Activated naive CD4-positive, alpha-beta T cell treated with anti-CD3 and anti-CD28 coated beads, Interleukin-2, amount 10 ng/mL, durations not matched to agents 7 days and 5 days (primary cell): ENCODE measurements at regions not wholly inside any gene's neighbourhood (a gene's known extent, or its start where the extent isn't known, plus 50 kb on each side); places are given as distances from the start of the nearest gene placed in this dataset.
"Not testable (repeated sequence)": the region's sequence is repeated elsewhere in the genome, so short reads cannot be mapped to it uniquely, and the experiment has no call there.

Experiments used
- CTCF ChIA-PET: fragments of 350-600 bp; sonication (Branson Sonifier 250); formaldehyde crosslinking; loops from one replicate; lab custom pipeline; 2021; ENCODE audit warnings: antibody characterized with exemption; lab: Charles Lee
- DNase-seq: peaks from one replicate; pipeline ENCODE4 v3.0.0-alpha.2; 2020
- H3K27ac Mint-ChIP-seq: one replicate; pipeline ENCODE4 v1.8.0; 2021; ENCODE audit warnings: mild to moderate bottlenecking, moderate library complexity, mixed read lengths
- H3K27me3 Mint-ChIP-seq: one replicate; pipeline ENCODE4 v1.8.0; 2021; ENCODE audit warnings: mild to moderate bottlenecking, mixed read lengths
- H3K36me3 Mint-ChIP-seq: one replicate; pipeline ENCODE4 v1.8.0; 2021; ENCODE audit warnings: mixed read lengths
- H3K4me1 Mint-ChIP-seq: one replicate; pipeline ENCODE4 v1.8.0; 2021; ENCODE audit warnings: mixed read lengths
- H3K4me3 Mint-ChIP-seq: one replicate; pipeline ENCODE4 v1.8.0; 2021; ENCODE audit warnings: mild to moderate bottlenecking, moderate library complexity, mixed read lengths
- H3K9me3 Mint-ChIP-seq: one replicate; pipeline ENCODE4 v1.8.0; 2021; ENCODE audit warnings: mixed read lengths

GRCh38 chr3:36656873-36657272 is 107.5 kb downstream of the DCLK3 start:
- Mint-ChIP-seq H3K36me3 (no peaks in the 10 kb centered on the region), H3K9me3 (no peaks in the 10 kb centered on the region), H3K4me1 (no peaks in the 10 kb centered on the region), H3K4me3 (no peak overlapping the region), H3K27me3 (no peaks in the 10 kb centered on the region), H3K27ac (no peak overlapping the region)
- CTCF ChIA-PET, result no interaction called here
- no peak for DNase-seq

DNA sequence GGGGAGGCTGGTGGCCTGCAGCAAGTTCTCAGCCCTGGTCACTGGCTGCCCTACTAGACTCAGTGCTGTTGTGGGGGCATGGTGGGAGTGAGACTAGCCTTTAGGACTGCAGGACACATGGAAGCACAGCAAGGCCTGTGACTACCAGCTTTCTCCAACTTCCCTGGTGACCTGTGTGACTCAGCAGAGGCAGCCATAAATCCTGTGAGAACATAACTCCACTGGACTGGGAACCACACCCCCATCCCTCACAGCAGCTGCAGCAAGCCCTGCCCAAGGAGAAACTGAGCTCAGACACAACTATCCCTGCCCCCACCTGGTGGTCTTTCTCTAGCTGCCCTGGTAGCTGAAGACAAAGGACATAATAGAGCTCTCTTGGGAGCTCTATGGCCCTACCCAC is 111.3 kb downstream of the DCLK3 start:
- Mint-ChIP-seq H3K4me1 (no peaks in the 10 kb centered on the region), H3K27ac (no peak overlapping the region), H3K9me3 (no peaks in the 10 kb centered on the region), H3K4me3 (no peak overlapping the region), H3K36me3 (no peaks in the 10 kb centered on the region), H3K27me3 (no peaks in the 10 kb centered on the region)
- CTCF ChIA-PET, result no interaction called here
- DNase-seq, result no peak

GRCh38 chr3:36652104-36652503 is 112.2 kb downstream of the DCLK3 start:
- H3K9me3 Mint-ChIP-seq, result no peaks in the 10 kb centered on the region
- no peak overlapping the region for H3K4me3 Mint-ChIP-seq
- DNase-seq, result no peak
- H3K36me3 Mint-ChIP-seq, result no peaks in the 10 kb centered on the region
- H3K27ac Mint-ChIP-seq, result no peak overlapping the region
- H3K27me3 Mint-ChIP-seq, result no peaks in the 10 kb centered on the region
- CTCF ChIA-PET, result interaction anchor here (0.7 kb wide), 1 partner anchor 1203 kb away, joined by 3 read pairs; no protein-coding TSS in a partner anchor
- no peaks in the 10 kb centered on the region for H3K4me1 Mint-ChIP-seq

DNA sequence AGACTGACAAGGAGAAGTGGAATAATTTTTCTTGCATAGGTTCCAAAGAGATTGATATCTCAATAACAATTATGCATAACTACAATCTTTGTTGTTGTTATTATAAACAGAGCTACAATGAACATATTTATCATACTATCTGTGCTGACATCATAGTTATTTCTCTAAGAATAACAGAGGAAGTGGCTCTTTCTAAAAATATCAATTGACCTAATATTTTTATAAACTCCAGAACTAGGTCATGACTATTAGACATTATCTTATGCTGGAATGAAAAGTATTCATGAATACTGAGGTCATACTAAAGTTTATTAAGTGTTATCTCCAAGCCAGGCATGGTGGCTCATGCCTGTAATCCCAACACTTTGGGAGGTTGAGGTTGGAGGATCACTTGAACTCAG is 114.1 kb downstream of the DCLK3 start:
- H3K4me1 Mint-ChIP-seq, result no peaks in the 10 kb centered on the region
- H3K27me3 Mint-ChIP-seq, result no peaks in the 10 kb centered on the region
- H3K27ac Mint-ChIP-seq, result no peak overlapping the region
- no peaks in the 10 kb centered on the region for H3K9me3 Mint-ChIP-seq
- no peak for DNase-seq
- no peak overlapping the region for H3K4me3 Mint-ChIP-seq
- H3K36me3 Mint-ChIP-seq, result no peaks in the 10 kb centered on the region
- CTCF ChIA-PET, result no interaction called here

DNA sequence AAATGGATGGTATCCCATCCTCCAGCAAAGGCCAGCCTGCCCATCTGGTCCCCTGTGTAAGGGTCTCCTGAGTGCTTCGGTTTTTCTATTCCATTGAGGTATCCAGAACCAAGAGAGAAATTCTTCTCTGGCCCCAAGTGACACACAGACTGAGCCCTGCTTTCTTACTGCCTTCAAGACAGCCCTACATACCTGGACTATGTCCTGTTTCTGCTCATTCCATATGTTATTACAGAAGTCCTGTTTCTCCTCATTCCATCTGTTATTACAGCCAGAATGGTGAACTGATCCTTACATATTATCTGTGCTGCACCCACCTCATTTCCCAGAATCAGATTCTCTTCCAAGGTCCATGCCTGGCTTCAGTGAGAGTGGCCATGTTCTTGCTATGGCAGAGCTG is 115.2 kb downstream of the DCLK3 start:
- no peaks in the 10 kb centered on the region for H3K4me1 Mint-ChIP-seq
- no peak overlapping the region for H3K4me3 Mint-ChIP-seq
- H3K27me3 Mint-ChIP-seq, result no peaks in the 10 kb centered on the region
- no peak overlapping the region for H3K27ac Mint-ChIP-seq
- DNase-seq, result no peak
- CTCF ChIA-PET, result no interaction called here
- no peaks in the 10 kb centered on the region for H3K36me3 Mint-ChIP-seq
- no peaks in the 10 kb centered on the region for H3K9me3 Mint-ChIP-seq

DNA sequence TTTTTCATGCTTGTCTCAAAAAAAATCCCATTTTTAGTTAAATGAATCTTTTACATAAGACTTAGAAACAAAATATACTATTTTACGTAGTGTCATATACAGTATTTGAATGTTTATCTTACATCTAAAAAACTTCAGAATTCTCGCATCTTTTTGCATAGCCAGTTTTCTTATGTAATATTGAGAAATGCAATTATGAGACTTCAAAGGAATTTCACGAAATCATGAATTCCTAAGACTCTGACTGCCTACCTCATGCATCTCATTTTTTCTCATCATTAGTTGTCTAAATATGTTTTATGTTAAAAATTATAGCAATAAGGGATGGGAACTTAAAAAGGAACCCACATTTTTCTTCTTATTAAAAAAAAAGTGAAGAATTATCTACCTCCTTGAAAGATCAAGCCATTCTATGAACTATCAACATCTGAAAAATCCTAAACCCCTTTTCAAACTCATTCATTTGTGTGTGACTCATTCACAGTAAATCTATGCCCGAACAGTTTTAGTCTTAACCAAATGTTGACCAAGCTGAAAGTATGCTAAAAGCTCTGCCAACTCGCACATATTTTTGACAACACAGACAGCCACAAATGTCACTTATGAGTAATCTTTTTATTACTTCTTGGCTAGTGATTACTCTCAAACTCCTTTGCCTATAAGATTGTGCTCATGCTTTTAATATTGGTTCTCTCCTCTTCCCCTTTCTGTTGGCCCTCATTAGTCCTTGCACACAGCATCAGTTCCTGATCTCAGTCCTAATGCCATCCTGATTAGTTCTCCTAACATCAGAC is 115.9 kb downstream of the DCLK3 start:
- Mint-ChIP-seq H3K27me3 (no peaks in the 10 kb centered on the region), H3K36me3 (no peaks in the 10 kb centered on the region), H3K4me3 (no peak overlapping the region), H3K9me3 (no peaks in the 10 kb centered on the region), H3K27ac (no peak overlapping the region), H3K4me1 (no peaks in the 10 kb centered on the region)
- CTCF ChIA-PET, result no interaction called here
- no peak for DNase-seq

- Mint-ChIP-seq H3K4me3 (no peak overlapping the region), H3K9me3 (no peaks in the 10 kb centered on the region), H3K27me3 (no peaks in the 10 kb centered on the region), H3K36me3 (no peaks in the 10 kb centered on the region), H3K27ac (no peak overlapping the region), H3K4me1 (no peaks in the 10 kb centered on the region)
- DNase-seq, result no peak
- CTCF ChIA-PET, result no interaction called here
Observed at GRCh38 chr3:36647423-36647853, 116.9 kb downstream of the DCLK3 start.

DNA sequence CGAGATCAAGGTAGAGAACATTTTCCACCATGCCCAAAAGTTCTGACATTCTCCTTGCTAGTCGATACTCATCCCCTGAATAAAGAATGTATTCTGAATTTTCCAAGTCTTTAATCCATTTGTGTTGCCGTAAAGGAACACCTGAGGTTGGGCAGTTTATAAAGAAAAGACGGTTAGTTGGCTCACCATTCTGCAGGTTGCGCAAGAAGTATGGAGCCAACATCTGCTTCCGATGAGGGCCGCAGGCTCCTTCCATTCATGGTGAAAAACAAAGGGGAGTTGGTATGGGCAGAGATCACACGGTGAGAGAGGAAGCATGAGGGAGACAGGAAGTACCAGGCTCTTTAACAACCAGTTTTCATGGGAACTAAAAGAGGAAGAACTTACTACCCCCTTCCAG is 121.2 kb downstream of the DCLK3 start:
- H3K36me3 Mint-ChIP-seq, result no peaks in the 10 kb centered on the region
- no peaks in the 10 kb centered on the region for H3K4me1 Mint-ChIP-seq
- CTCF ChIA-PET, result no interaction called here
- no peak overlapping the region for H3K27ac Mint-ChIP-seq
- no peaks in the 10 kb centered on the region for H3K27me3 Mint-ChIP-seq
- DNase-seq, result no peak
- H3K4me3 Mint-ChIP-seq, result no peak overlapping the region
- no peaks in the 10 kb centered on the region for H3K9me3 Mint-ChIP-seq

- DNase-seq, result no peak
- Mint-ChIP-seq H3K4me1 (no peaks in the 10 kb centered on the region), H3K9me3 (no peaks in the 10 kb centered on the region), H3K27ac (no peak overlapping the region), H3K27me3 (no peaks in the 10 kb centered on the region), H3K4me3 (no peak overlapping the region), H3K36me3 (no peaks in the 10 kb centered on the region)
- CTCF ChIA-PET, result no interaction called here
Observed at GRCh38 chr3:36635731-36636130, 128.6 kb downstream of the DCLK3 start.

DNA sequence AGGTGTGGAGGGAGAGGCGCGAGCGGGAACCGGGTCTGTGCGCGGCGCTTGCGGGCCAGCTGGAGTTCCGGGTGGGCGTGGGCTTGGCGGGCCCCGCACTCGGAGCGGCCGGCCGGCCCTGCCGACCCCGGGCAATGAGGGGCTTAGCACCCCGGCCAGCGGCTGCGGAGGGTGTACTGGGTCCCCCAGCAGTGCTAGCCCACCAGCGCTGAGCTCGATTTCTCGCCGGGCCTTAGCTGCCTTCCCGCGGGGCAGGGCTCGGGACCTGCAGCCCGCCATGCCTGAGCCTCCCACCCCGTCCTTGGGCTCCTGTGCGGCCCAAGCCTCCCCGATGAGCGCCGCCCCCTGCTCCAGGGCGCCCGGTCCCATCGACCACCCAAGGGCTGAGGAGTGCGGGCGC is 130.5 kb downstream of the DCLK3 start:
- H3K4me3 Mint-ChIP-seq, CTCF ChIA-PET, DNase-seq, H3K36me3 Mint-ChIP-seq, H3K27ac Mint-ChIP-seq, H3K27me3 Mint-ChIP-seq, H3K9me3 Mint-ChIP-seq, H3K4me1 Mint-ChIP-seq: not testable (repeated sequence)

DNA sequence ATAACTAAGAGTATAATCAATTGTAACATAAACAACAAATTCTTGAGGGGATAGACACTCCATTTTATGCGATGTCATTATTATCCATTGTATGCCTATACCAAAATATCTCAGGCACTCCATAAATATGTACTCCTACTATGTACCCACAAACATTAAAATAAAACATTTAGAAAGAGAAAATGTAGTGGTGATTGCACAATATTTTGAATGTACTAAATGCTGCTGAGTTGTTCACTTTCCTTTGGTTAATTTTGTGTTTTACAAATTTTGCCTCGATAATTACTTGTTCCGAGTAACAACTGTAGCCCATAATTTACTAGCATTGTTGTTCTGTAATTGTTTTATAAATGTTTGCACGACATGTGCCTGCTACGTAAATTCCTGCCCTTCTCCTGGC is 131.3 kb downstream of the DCLK3 start:
- no peak for DNase-seq
- H3K36me3 Mint-ChIP-seq, result no peaks in the 10 kb centered on the region
- no peaks in the 10 kb centered on the region for H3K27me3 Mint-ChIP-seq
- no peaks in the 10 kb centered on the region for H3K4me1 Mint-ChIP-seq
- H3K27ac Mint-ChIP-seq, result no peak overlapping the region
- no peaks in the 10 kb centered on the region for H3K9me3 Mint-ChIP-seq
- no peak overlapping the region for H3K4me3 Mint-ChIP-seq
- CTCF ChIA-PET, result no interaction called here

DNA sequence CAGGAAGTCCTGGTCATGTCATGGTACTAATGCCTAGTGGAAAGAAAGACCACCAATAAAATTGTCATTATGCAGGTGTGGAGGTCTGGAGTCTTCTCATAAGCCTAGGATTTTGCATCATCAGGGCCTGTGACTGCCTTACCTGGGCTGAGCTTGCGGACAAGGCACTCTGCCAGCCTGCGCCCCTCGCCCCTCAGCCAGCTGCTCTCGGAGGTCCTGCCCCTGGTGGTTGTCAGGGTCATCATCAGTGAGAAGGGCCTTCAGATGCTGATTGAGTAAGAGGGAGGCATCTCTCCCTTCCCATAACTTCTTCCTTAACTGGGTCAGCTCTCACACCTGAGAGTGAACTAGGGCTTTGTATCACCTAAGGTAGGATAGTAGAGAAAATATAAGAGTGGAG is 132.8 kb downstream of the DCLK3 start:
- Mint-ChIP-seq H3K4me3 (no peak overlapping the region), H3K4me1 (no peaks in the 10 kb centered on the region), H3K36me3 (no peaks in the 10 kb centered on the region), H3K9me3 (no peaks in the 10 kb centered on the region), H3K27me3 (no peaks in the 10 kb centered on the region), H3K27ac (no peak overlapping the region)
- no peak for DNase-seq
- CTCF ChIA-PET, result no interaction called here

- no peaks in the 10 kb centered on the region for H3K27me3 Mint-ChIP-seq
- H3K36me3 Mint-ChIP-seq, result no peaks in the 10 kb centered on the region
- CTCF ChIA-PET, result no interaction called here
- no peak for DNase-seq
- no peak overlapping the region for H3K27ac Mint-ChIP-seq
- H3K9me3 Mint-ChIP-seq, result no peaks in the 10 kb centered on the region
- no peaks in the 10 kb centered on the region for H3K4me1 Mint-ChIP-seq
- no peak overlapping the region for H3K4me3 Mint-ChIP-seq
Observed at GRCh38 chr3:36615861-36616260, 148.5 kb downstream of the DCLK3 start.

DNA sequence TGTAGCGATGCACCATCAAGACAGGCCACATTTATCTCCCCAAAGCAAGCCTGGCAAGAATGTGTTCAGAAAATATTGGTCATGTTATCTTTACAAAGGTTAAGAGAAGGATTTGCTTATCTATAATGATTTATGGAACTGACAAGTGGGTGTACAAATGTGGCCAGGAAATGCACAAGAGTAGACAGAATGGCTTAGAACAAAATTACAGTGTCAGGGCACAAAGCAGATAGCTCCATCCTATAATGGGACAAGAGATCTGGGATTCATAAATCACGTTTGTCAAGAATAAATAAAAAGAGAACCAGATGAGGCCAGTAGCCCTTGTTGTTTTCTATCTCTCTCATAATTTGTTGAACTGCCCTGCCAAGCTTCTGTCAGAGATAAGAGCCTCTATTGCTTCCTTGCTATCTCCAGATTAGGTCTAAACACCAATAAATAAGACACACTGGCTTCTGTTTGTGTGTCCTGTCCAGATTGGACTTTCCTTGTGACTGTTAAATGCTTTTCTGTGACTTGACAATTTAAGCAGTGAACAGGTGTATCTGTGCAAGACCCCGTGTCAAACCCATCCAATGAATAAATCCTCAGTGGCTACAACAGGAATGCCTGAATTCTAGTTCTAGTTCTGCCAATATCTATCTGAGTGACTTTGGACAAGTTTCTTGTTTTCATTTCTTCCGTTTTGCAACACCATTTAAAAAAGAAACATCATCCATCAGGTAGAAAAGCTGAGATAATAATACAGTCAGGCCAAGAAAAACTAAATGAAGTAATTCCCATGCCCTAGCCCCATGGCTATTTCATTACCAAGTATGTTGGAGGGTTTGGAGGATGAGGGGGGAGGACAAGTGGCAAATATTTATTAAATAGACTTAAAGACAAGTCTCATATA is 157.2 kb downstream of the DCLK3 start:
- Mint-ChIP-seq H3K36me3 (no peaks in the 10 kb centered on the region), H3K4me1 (no peaks in the 10 kb centered on the region), H3K9me3 (no peaks in the 10 kb centered on the region), H3K27ac (no peak overlapping the region), H3K27me3 (no peaks in the 10 kb centered on the region), H3K4me3 (no peak overlapping the region)
- DNase-seq, result no peak
- CTCF ChIA-PET, result interaction anchor here (1.5 kb wide), 1 partner anchor 30 kb away, joined by 3 read pairs; no protein-coding TSS in a partner anchor

GRCh38 chr3:36603423-36603822 is 160.9 kb downstream of the DCLK3 start:
- Mint-ChIP-seq H3K27me3 (no peaks in the 10 kb centered on the region), H3K36me3 (no peaks in the 10 kb centered on the region), H3K4me3 (no peak overlapping the region), H3K9me3 (no peaks in the 10 kb centered on the region), H3K4me1 (no peaks in the 10 kb centered on the region), H3K27ac (no peak overlapping the region)
- CTCF ChIA-PET, result no interaction called here
- DNase-seq, result no peak
